ENCODE measurements at regions not wholly inside any gene's neighbourhood (a gene's known extent, or its start where the extent isn't known, plus 50 kb on each side); places are given as distances from the start of the nearest gene placed in this dataset.

DNA sequence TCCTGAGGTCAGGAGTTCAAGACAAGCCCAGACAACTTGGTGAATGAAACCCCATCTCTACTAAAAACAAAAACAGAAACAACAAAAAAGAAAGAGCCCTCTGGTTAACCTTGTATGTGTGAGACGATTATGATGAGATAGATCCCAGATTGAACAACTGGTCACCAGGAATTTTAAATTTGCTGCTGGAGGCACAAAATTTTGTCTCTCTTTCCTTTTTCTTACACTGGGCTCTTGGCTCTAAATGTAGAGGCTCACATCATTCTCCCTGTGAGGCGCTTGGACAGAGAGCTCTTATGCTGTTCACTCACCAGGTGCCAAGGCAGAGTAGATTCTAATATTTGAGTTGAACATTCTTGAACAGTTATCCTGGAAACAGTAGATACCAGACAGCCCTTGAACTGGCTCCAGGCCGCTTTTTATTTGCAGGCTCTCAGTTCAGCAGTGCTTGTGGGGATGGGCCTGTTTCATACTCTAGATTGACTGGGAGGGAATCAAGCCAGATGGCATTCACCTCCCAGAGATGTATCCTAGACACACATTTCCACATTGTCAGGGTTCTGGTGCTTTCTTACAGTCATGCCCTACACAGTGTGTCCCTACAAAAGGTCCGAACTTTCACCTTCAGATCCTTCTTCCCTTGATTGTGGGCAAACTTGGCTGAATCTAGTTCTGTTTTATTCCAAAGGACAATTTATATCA lies 1159.6 kb downstream of the RPIA start:
- TF ChIP-seq, protein P1, sequence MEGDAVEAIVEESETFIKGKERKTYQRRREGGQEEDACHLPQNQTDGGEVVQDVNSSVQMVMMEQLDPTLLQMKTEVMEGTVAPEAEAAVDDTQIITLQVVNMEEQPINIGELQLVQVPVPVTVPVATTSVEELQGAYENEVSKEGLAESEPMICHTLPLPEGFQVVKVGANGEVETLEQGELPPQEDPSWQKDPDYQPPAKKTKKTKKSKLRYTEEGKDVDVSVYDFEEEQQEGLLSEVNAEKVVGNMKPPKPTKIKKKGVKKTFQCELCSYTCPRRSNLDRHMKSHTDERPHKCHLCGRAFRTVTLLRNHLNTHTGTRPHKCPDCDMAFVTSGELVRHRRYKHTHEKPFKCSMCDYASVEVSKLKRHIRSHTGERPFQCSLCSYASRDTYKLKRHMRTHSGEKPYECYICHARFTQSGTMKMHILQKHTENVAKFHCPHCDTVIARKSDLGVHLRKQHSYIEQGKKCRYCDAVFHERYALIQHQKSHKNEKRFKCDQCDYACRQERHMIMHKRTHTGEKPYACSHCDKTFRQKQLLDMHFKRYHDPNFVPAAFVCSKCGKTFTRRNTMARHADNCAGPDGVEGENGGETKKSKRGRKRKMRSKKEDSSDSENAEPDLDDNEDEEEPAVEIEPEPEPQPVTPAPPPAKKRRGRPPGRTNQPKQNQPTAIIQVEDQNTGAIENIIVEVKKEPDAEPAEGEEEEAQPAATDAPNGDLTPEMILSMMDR (IDR thresholded peaks at IDR 0.05; ENCODE audit: low read length), result no peak
- TF ChIP-seq EZH2 (IDR thresholded peaks at IDR 0.05; ENCODE audit: borderline replicate concordance, low read length), result no peak
